Calu3 (cell line): ENCODE measurements at regions not wholly inside any gene's neighbourhood (a gene's known extent, or its start where the extent isn't known, plus 50 kb on each side); places are given as distances from the start of the nearest gene placed in this dataset.
"Not testable (repeated sequence)": the region's sequence is repeated elsewhere in the genome, so short reads cannot be mapped to it uniquely, and the experiment has no call there.

Experiments used
- BruUV-seq: library from RNA; stranded (reverse); fragments of 400-500 nt; replicated peaks from 2 replicates; lab custom pipeline; 2021; lab: Mats Ljungman, UMichigan
- CTCF ChIA-PET: fragments of 300-600 bp; sonication (Branson Sonifier 250); formaldehyde crosslinking; loops from one replicate; lab custom pipeline; 2022; ENCODE audit warnings: antibody characterized with exemption; lab: Charles Lee
- DNase-seq: peaks from one replicate; pipeline ENCODE4 v3.0.0; 2022
- H3K27ac Mint-ChIP-seq: one replicate; pipeline ENCODE4 v1.8.0; 2022; ENCODE audit warnings: mixed read lengths; ENCODE audit not compliant: unreplicated experiment
- H3K27me3 Mint-ChIP-seq: one replicate; pipeline ENCODE4 v1.8.0; 2022; ENCODE audit warnings: mixed read lengths; ENCODE audit not compliant: unreplicated experiment
- H3K36me3 Mint-ChIP-seq: one replicate; pipeline ENCODE4 v1.8.0; 2022; ENCODE audit warnings: mild to moderate bottlenecking, moderate library complexity, mixed read lengths; ENCODE audit not compliant: insufficient read depth, unreplicated experiment
- H3K4me1 Mint-ChIP-seq: one replicate; pipeline ENCODE4 v1.8.0; 2022; ENCODE audit warnings: mild to moderate bottlenecking, low read depth, mixed read lengths; ENCODE audit not compliant: unreplicated experiment
- H3K4me3 Mint-ChIP-seq: one replicate; pipeline ENCODE4 v1.8.0; 2022; ENCODE audit warnings: mild to moderate bottlenecking, low read depth, moderate library complexity, mixed read lengths; ENCODE audit not compliant: unreplicated experiment
- H3K9me3 Mint-ChIP-seq: one replicate; pipeline ENCODE4 v1.8.0; 2022; ENCODE audit warnings: low read depth, mixed read lengths; ENCODE audit not compliant: unreplicated experiment
- intact Hi-C: fragments of 100-400 bp; cut with micrococcal nuclease; formaldehyde crosslinking; loops from one replicate; pipeline ENCODE4 v1.10.0; 2022; ENCODE audit not compliant: unreplicated experiment
- TF ChIP-seq, protein P1 (sequence below): fragments of 200-600 bp; IDR thresholded peaks from one replicate; pipeline ENCODE4 v1.8.0; 2022; ENCODE audit warnings: antibody characterized with exemption; ENCODE audit not compliant: unreplicated experiment

DNA sequence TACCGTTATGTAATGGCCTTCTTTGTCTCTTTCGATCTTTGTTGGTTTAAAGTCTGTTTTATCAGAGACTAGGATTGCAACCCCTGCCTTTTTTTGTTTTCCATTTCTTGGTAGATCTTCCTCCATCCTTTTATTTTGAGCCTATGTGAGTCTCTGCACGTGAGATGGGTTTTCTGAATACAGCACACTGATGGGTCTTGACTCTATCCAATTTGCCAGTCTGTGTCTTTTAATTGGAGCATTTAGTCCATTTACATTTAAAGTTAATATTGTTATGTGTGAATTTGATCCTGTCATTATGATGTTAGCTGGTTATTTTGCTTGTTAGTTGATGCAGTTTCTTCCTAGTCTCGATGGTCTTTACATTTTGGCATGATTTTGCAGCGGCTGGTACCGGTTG, 69.9 kb downstream of the ADCYAP1 start:
- DNase-seq, BruUV-seq, H3K4me1 Mint-ChIP-seq, H3K27ac Mint-ChIP-seq, CTCF ChIA-PET, H3K36me3 Mint-ChIP-seq, intact Hi-C loops, H3K9me3 Mint-ChIP-seq, H3K4me3 Mint-ChIP-seq: not testable (repeated sequence)
- H3K27me3 Mint-ChIP-seq = peaks cover 40% of the 10 kb centered on the region

DNA sequence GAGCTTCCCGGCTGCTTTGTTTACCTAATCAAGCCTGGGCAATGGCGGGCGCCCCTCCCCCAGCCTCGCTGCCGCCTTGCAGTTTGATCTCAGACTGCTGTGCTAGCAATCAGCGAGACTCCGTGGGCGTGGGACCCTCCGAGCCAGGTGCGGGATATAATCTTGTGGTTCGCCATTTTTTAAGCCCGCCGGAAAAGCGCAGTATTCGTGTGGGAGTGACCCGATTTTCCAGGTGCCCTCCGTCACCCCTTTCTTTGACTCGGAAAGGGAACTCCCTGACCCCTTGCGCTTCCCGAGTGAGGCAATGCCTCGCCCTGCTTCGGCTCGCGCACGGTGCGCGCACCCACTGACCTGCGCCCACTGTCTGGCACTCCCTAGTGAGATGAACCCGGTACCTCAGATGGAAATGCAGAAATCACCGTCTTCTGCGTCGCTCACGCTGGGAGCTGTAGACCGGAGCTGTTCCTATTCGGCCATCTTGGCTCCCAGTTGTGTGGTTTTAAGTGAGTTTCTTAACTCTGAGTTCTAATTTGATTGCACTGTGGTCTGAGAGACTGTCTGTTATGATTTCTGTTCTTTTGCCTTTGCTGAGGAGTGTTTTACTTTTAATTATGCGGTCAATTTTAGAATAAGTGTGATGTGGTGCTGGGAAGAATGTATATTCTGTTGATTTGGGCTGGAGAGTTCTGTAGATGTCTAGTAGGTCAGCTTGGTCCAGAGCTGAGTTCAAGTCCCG, 71.9 kb downstream of the ADCYAP1 start:
- BruUV-seq, H3K4me3 Mint-ChIP-seq, H3K36me3 Mint-ChIP-seq, H3K27ac Mint-ChIP-seq, CTCF ChIA-PET, H3K9me3 Mint-ChIP-seq, DNase-seq, H3K4me1 Mint-ChIP-seq, intact Hi-C loops: not testable (repeated sequence)
- H3K27me3 Mint-ChIP-seq = peaks cover 26% of the 10 kb centered on the region

DNA sequence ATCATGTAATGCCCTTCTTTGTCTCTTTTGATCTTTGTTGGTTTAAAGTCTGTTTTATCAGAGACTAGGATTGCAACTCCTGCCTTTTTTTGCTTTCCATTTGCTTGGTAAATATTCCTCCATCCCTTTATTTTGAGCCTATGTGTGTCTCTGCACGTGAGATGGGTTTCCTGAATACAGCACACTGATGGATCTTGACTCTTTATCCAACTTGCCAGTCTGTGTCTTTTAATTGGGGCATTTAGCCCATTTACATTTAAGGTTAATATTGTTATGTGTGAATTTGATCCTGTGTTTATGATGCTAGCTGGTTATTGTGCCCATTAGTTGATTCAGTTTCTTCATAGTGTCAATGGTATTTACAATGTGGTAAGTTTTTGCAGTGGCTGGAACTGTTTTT, 72.7 kb downstream of the ADCYAP1 start:
- H3K27me3 Mint-ChIP-seq = peaks cover 26% of the 10 kb centered on the region
- H3K9me3 Mint-ChIP-seq, CTCF ChIA-PET, H3K27ac Mint-ChIP-seq, H3K4me1 Mint-ChIP-seq, H3K36me3 Mint-ChIP-seq, BruUV-seq, DNase-seq, H3K4me3 Mint-ChIP-seq, intact Hi-C loops: not testable (repeated sequence)

DNA sequence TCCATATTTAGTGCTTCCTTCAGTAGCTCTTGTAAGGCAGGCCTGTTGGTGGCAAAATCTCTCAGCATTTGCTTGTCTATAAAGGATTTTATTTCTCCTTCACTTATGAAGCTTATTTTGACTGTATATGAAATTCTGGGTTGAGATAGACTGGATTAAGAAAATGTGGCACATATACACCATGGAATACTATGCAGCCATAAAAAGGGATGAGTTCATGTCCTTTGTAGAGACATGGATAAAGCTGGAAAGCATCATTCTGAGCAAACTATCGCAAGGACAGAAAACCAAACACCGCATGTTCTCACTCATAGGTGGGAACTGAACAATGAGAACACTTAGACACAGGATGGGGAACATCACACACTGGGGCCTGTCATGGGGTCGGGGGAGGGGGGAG, 73.1 kb downstream of the ADCYAP1 start:
- H3K4me3 Mint-ChIP-seq, DNase-seq, intact Hi-C loops, H3K27ac Mint-ChIP-seq, H3K36me3 Mint-ChIP-seq, BruUV-seq, H3K9me3 Mint-ChIP-seq, CTCF ChIA-PET, H3K4me1 Mint-ChIP-seq: not testable (repeated sequence)
- peaks cover 26% of the 10 kb centered on the region for H3K27me3 Mint-ChIP-seq

DNA sequence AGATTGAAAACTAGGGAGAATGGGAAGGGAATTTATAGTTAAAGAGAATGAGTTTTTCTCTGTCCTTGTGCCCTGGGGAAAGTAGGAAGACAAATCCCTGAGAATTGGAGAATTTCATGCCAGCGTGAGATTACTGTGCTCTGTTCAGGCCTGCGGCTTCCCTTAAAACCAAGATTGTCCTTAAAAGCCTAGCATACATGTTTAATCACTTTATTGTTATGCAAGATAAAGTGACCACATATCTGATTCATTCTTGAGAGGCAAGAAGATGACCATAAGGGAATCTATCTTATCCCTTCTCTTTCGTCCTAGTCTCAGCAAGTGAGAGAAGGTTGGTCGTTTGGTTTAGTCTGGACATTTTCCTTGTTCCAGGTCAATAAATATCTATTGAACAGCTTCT, 75.9 kb downstream of the ADCYAP1 start:
- H3K9me3 Mint-ChIP-seq = peaks cover 4% of the 10 kb centered on the region
- no peaks in the 10 kb centered on the region for H3K36me3 Mint-ChIP-seq
- H3K27me3 Mint-ChIP-seq = peaks cover 26% of the 10 kb centered on the region
- no peaks in the 10 kb centered on the region for H3K4me1 Mint-ChIP-seq
- intact Hi-C loops = no loop called here
- H3K27ac Mint-ChIP-seq = no peak overlapping the region
- no TSS peak for BruUV-seq
- no peak overlapping the region for H3K4me3 Mint-ChIP-seq
- CTCF ChIA-PET = no interaction called here
- DNase-seq = no peak
- TF ChIP-seq, protein P1, sequence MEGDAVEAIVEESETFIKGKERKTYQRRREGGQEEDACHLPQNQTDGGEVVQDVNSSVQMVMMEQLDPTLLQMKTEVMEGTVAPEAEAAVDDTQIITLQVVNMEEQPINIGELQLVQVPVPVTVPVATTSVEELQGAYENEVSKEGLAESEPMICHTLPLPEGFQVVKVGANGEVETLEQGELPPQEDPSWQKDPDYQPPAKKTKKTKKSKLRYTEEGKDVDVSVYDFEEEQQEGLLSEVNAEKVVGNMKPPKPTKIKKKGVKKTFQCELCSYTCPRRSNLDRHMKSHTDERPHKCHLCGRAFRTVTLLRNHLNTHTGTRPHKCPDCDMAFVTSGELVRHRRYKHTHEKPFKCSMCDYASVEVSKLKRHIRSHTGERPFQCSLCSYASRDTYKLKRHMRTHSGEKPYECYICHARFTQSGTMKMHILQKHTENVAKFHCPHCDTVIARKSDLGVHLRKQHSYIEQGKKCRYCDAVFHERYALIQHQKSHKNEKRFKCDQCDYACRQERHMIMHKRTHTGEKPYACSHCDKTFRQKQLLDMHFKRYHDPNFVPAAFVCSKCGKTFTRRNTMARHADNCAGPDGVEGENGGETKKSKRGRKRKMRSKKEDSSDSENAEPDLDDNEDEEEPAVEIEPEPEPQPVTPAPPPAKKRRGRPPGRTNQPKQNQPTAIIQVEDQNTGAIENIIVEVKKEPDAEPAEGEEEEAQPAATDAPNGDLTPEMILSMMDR = no peak

DNA sequence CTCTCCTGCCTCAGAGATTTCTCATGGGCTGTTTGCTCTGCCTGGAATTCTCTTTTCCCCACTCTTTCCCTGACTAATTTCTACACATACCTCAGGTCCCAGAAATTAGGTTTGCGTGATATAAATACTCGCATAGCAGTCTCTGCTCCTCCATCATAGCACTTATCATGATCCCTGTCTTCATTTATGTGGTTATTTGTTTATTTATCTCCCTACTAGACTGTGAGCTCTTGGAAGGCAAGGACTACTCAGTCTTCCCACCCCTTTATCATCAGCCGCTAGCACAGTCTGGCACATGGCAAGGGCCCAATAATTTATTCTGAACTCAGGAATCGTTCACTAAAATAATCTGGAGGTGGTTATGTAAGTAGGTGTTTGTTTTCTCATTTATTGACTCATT, 79.3 kb downstream of the ADCYAP1 start:
- Mint-ChIP-seq H3K36me3 (no peaks in the 10 kb centered on the region), H3K27me3 (peaks cover 3% of the 10 kb centered on the region), H3K4me3 (no peak overlapping the region), H3K9me3 (no peaks in the 10 kb centered on the region), H3K27ac (no peak overlapping the region), H3K4me1 (no peaks in the 10 kb centered on the region)
- no TSS peak for BruUV-seq
- TF ChIP-seq, protein P1 = no peak
- DNase-seq = no peak
- CTCF ChIA-PET = no interaction called here
- intact Hi-C loops = no loop called here
